Small intestine (tissue), 7 donors: ENCODE measurements at regions not wholly inside any gene's neighbourhood (a gene's known extent, or its start where the extent isn't known, plus 50 kb on each side); places are given as distances from the start of the nearest gene placed in this dataset.

Source experiments
- DNase-seq, 2 donors: peaks; one replicate each; pipeline versions ENCODE4 v3.0.0 to v3.0.0-alpha.2; 2013
- FAIRE-seq: peaks from 2 replicates; lab custom pipeline; 2012; peaks lifted over from hg19 to GRCh38; lab: Jason Lieb, UNC
- H3K27ac ChIP-seq, 3 donors: one replicate each; pipeline ENCODE4 v1.5.1; 2013; ENCODE audit warnings: low read length in 2 of 3, mild to moderate bottlenecking in 2 of 3, control low read depth in 1 of 3, inconsistent platforms in 1 of 3, low read depth in 1 of 3, moderate library complexity in 1 of 3
- H3K27me3 ChIP-seq, 3 donors: one replicate each; pipeline ENCODE4 v1.6.1; 2013; ENCODE audit warnings: low read length in 3 of 3, inconsistent platforms in 1 of 3; ENCODE audit not compliant: control insufficient read depth in 3 of 3, insufficient read depth in 3 of 3
- H3K36me3 ChIP-seq, 3 donors: one replicate each; pipeline ENCODE4 v1.6.1; 2013; ENCODE audit warnings: low read length in 3 of 3, inconsistent platforms in 1 of 3, low read depth in 1 of 3, mild to moderate bottlenecking in 1 of 3, moderate library complexity in 1 of 3; ENCODE audit not compliant: control insufficient read depth in 3 of 3, insufficient read depth in 2 of 3
- H3K4me1 ChIP-seq, 3 donors: one replicate each; pipeline ENCODE4 v1.6.1; 2013; ENCODE audit warnings: low read length in 2 of 3, inconsistent platforms in 1 of 3, low read depth in 1 of 3, mild to moderate bottlenecking in 1 of 3, moderate library complexity in 1 of 3; ENCODE audit not compliant: control insufficient read depth in 3 of 3, insufficient read depth in 2 of 3
- H3K4me3 ChIP-seq, 3 donors: one replicate each; pipeline ENCODE4 v1.5.1; 2013; ENCODE audit warnings: low read length in 3 of 3, control low read depth in 1 of 3, inconsistent platforms in 1 of 3, low read depth in 1 of 3, mild to moderate bottlenecking in 1 of 3, moderate library complexity in 1 of 3
- H3K9me3 ChIP-seq, 2 donors: one replicate each; pipeline ENCODE4 v1.6.1; 2013; ENCODE audit warnings: low read depth in 1 of 2, low read length in 1 of 2; ENCODE audit not compliant: control insufficient read depth in 2 of 2, insufficient read depth in 1 of 2
- WGBS, 3 donors: extraction: QIAGEN DNeasy Blood & Tissue Kit; methylation state at CpG; one replicate each; pipeline ENCODE4 v1.1.7; 2013; 5-methylcytosine and 5-hydroxymethylcytosine counted together
- donor health status: healthy with polysubstance abuse.
- donor health status: control.
- donor health status: control.
- donor health status: Bipolar disorder and iron deficiency.
- donor health status: healthy.

DNA sequence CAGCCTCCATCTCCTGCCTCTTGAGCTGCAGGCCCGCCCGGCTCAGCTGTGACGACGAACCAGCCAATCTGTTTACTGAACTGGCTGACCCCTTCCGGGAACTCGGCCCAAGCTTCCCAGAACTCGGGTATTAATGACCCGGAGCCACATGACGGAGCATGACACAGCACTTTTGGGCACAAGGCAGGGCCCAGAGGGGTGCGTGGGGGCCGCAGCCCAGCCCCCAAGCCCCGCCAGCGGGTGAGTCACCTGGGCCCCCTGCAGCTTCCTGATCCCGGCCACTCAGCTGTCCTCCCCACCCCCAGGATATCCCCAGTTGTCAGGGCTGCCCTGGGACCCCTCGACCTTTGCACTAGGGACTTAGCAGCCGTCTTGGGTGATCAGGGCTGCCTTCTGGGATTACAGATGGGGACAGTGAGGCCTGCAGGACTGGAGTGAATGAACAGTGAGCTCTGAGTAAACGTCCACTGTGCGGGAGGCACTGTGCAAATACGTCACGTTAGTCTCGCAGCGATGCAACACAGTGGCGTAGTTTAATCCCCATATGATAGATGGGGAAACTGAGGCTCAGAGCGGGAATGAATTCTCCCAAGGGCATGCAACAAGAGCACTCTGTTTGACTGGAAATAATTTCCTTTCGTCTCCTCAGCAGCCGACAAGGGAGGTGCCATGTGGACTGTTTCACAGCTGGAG, 102.1 kb downstream of the CEBPB start:
- DNase-seq (peak; percentile 70 to 95), FAIRE-seq (no peak)
- Histone ChIP-seq H3K4me1 (peaks cover 0 to 21% (median 5%) of the 10 kb centered on the region in 3 donors), H3K27ac (peak overlapping the region in 2 of 3 donors; percentile 11 to 91), H3K36me3 (no peaks in the 10 kb centered on the region), H3K9me3 (no peaks in the 10 kb centered on the region), H3K27me3 (no peaks in the 10 kb centered on the region), H3K4me3 (no peak overlapping the region)
- 31 to 40% (median 36%) methylated on average over 24 to 26 of the region's 26 CpGs for WGBS, 3 donors

DNA sequence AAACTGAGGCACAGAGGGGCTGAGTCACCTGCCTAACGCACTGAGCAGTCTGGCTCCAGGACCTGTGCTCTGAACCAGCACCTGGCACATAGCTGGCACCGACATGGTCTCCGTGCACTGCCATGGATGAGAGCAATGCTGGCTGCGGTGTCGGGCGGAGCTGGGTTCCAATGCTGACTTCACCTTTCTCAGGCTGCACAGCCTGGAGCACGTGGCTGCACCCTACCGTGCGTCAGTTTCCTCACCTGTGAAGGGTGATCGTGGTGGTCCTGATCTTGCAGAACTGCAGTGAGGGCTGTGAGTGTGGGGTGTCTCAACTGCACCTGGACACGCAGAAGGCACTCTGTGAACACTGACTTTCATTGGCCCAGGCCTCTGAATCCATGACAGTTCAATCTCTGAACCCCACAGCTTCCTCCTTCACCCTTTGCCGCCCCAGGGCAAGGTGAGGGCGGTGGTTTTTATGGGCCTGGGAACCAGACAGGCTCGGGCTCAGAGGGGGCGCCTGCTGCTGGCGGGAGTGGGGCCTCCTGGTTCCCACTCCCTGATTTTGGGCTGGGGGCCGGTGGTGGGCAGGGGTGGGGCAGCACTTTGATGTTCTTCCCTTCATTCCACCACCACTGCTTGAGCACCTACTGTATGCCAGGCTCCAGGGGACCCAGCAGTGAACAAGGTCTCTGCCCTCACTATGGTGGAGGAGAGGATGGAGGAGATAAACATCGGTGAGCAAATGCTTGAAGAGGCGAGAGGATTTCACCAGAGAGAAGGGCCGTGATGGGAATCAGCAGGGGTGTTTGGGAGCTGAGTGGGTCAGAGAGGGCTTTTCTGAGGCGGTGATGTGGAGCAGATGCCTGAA, 102.9 kb downstream of the CEBPB start:
- Histone ChIP-seq H3K9me3 (no peaks in the 10 kb centered on the region), H3K27ac (peak overlapping the region in 1 of 3 donors; percentile 91), H3K36me3 (no peaks in the 10 kb centered on the region), H3K27me3 (no peaks in the 10 kb centered on the region), H3K4me1 (peaks cover 0 to 21% (median 5%) of the 10 kb centered on the region in 3 donors), H3K4me3 (no peak overlapping the region)
- WGBS, 3 donors, result 63 to 75% (median 67%) methylated on average over 21 of the region's 21 CpGs
- FAIRE-seq (no peak), DNase-seq (no peak)

DNA sequence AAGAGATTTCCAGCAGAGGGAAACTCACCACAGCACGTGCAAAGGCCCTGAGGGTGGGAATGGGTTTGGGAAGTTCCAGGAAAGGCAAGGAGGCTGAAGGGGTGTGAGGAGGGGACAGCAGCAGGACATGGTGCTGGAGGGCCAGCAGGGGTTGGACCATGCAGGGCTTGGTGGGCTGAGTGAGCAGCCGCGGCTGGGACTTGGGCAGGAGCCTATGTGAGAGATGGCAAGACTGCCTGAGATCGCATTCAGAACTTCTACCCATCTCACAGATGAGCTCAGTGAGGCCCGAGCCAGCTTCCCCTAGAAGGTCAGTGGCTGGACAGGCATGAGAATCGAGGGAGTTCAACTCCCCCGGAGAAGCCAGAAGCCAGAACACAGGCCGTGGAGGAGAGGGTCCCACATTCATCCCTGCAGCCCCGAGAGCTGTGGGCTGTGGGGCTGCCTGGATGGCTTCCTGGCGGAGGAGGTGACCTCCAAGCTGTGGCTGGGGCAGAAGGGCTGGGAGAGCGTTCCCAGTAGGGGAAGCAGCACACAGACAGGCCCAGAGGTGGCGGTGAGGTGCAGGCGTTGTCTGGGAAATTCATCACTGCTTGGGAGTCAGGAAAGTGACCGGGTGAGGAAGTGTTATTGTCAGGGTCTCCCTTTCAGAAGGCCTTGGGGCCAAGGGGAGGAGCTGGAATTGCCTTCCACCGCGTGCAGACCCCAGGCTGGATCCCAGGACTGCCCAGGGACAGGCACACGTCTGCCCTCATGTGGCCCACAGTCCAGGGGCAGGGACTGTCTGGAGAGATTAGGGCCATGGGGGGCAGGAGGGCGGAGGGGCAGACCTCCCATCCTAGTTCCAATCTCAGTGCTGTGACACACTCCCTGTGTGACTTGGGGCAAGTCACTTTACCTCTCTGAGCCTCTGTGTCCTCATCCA, 103.8 kb downstream of the CEBPB start:
- 85 to 89% (median 89%) methylated on average over 18 of the region's 18 CpGs for WGBS, 3 donors

DNA sequence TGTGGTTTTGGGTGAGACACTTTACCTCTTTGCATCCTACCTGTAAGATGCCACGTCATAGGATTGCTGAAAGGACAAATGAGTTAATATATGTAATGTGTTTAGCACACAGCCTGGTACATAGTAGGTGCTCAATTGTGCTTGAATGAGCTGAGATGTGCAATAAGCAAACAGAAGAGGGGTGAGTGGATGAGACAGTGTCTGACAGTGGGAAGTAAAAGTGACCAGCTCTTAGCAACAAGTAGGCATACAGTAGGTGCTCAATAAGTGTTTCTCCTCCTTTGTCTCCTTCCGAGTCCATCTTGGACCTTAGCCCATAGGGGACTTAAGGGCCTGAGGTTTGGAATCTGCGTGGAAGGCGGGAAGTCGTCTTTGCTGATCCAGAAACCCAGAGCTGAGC, 104.7 kb downstream of the CEBPB start:
- peaks cover 0 to 21% (median 5%) of the 10 kb centered on the region in 3 donors for H3K4me1 ChIP-seq
- H3K4me3 ChIP-seq, result no peak overlapping the region
- FAIRE-seq (no peak), DNase-seq (no peak)
- no peaks in the 10 kb centered on the region for H3K27me3 ChIP-seq
- H3K27ac ChIP-seq, result peak overlapping the region in 1 of 3 donors; percentile 38
- WGBS, 3 donors, result 66 to 77% (median 66%) methylated on average over 5 of the region's 5 CpGs
- H3K9me3 ChIP-seq, result no peaks in the 10 kb centered on the region
- H3K36me3 ChIP-seq, result no peaks in the 10 kb centered on the region

More for the DNA sequence above, 103.8 kb downstream of the CEBPB start:
- H3K4me1 ChIP-seq, result peaks cover 0 to 21% (median 5%) of the 10 kb centered on the region in 3 donors
- peak overlapping the region in 1 of 3 donors; percentile 38 for H3K27ac ChIP-seq
- H3K4me3 ChIP-seq, result no peak overlapping the region
- FAIRE-seq (no peak), DNase-seq (no peak)
- no peaks in the 10 kb centered on the region for H3K27me3 ChIP-seq
- no peaks in the 10 kb centered on the region for H3K9me3 ChIP-seq
- H3K36me3 ChIP-seq, result no peaks in the 10 kb centered on the region

DNA sequence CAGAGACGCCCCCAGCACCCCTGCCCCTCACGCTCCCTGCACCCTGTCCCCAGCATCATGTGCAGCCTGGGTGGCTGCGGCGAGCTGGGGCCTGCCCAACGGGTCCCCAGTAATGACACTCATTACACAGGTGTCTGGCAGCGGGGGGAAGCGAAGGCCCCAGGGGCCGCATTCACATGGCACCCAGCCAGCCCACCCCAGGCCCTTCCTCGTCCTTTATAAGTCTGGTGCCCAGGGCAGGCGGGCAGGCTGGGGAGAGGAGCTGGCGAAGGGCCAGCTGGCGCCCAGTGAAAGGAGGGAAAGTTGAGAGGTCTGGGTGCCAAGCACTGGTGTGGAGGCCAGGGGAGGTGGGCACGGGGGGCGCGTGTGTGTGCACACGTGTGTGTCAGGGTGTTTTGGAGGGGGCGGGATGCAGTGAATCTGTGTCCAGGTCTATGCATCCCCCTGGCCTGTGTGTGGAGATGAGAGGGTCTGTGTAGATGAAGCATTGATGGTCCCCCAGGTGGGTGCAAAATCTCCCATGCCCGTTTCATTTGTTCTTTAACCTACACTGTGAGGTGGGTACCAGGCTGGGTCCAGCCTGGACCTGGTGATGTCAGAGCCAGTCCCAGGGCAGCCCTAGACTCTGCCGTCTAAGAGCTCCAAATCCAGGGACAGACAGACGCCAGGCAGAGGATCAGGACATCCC, 105.3 kb downstream of the CEBPB start:
- H3K27me3 ChIP-seq, result no peaks in the 10 kb centered on the region
- peaks cover 0 to 21% (median 5%) of the 10 kb centered on the region in 3 donors for H3K4me1 ChIP-seq
- H3K9me3 ChIP-seq, result no peaks in the 10 kb centered on the region
- WGBS, 3 donors, result 44 to 68% (median 54%) methylated on average over 20 of the region's 20 CpGs
- no peak for DNase-seq
- H3K36me3 ChIP-seq, result no peaks in the 10 kb centered on the region
- no peak overlapping the region for H3K4me3 ChIP-seq
- H3K27ac ChIP-seq, result peak overlapping the region in 1 of 3 donors; percentile 53
- FAIRE-seq, result no peak

DNA sequence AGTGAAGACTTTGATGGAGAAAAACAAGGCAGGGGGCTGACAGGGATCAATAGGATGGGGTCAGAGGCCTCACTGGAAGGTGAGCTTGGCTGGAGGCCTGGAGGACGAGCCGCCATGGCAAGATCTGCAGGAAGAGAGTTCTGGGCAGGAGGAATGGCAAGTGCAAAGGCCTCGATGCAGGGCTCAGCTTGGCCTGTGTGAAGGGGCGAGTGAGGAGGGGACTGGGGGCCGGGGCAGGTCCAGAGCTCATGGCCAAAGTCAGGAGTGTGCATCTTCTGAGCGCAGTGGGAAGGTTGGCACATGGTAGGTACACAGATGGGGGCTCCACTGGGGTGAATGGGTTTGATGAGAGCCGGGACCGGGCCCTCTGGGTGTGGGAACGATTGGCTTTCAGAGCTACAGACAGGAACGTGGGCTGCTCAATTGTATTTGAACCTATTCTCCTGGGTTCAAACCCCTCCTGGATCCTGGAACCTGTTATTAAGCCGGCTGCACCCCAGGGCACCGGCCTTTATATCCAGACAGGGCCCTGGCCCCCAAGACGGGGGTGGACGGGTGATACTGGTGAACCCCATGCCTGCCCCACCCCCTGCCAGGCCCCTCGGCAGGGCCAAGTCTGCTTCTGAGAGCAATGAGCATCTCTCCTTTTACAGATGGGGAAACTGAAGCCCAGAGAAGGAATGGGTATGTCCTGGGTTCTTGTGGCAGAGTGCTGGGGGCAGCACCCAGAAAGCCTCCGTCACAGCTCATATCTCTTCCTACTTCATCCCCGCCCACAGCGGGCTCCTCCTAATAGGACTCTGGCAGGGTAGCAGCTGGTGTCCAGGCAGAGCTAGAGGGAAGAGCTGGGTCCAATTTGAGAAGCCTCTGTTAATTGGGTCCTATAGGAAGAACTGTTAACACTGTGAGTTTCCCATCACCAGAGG, 106.1 kb downstream of the CEBPB start:
- Histone ChIP-seq H3K4me3 (no peak overlapping the region), H3K4me1 (peaks cover 0 to 21% (median 5%) of the 10 kb centered on the region in 3 donors), H3K36me3 (no peaks in the 10 kb centered on the region), H3K27me3 (no peaks in the 10 kb centered on the region), H3K27ac (peak overlapping the region in 1 of 3 donors; percentile 55), H3K9me3 (no peaks in the 10 kb centered on the region)
- FAIRE-seq (no peak), DNase-seq (peak in 1 of 2 donors; percentile 33)
- WGBS, 3 donors, result 52 to 72% (median 71%) methylated on average over 18 of the region's 18 CpGs
